SK-N-SH (cell line): ENCODE measurements at regions not wholly inside any gene's neighbourhood (a gene's known extent, or its start where the extent isn't known, plus 50 kb on each side); places are given as distances from the start of the nearest gene placed in this dataset.

ENCODE experiments used
- CTCF ChIA-PET: fragments of 300-600, 350-600 bp; formaldehyde crosslinking; extraction: SDS; loops from one replicate; lab custom pipeline; 2021; lab: Yijun Ruan, JAX
- POLR2A ChIA-PET: fragments of 350-600 bp; sonication (Branson Sonifier 250); formaldehyde crosslinking; extraction: SDS; loops from one replicate; lab custom pipeline; 2020; ENCODE audit warnings: antibody characterized with exemption, inconsistent platforms; lab: Yijun Ruan, JAX
- DNase-seq: peaks from one replicate; pipeline ENCODE4 v3.0.0; 2012
- H2AFZ ChIP-seq: fragments of 200-600 bp; sonication (generic); 2 replicates; pipeline ENCODE4 v1.8.1; 2016; ENCODE audit warnings: antibody characterized with exemption, mild to moderate bottlenecking, low read depth
- H3F3A ChIP-seq: fragments of 200-600 bp; sonication (generic); replicated peaks from 2 replicates; pipeline ENCODE3; 2016; ENCODE audit warnings: antibody characterized with exemption, mild to moderate bottlenecking; ENCODE audit not compliant: insufficient read depth
- H3K27ac ChIP-seq, 2 experiments: fragments of 200-500 bp in 1 of 2; fragments of 200-600 bp in 1 of 2; sonication (Bioruptor generic) in 1 of 2; sonication (generic), shearing (Covaris generic) in 1 of 2; 2 replicates each; pipeline versions ENCODE4 v1.5.1 to v1.6.1; 2014 to 2016; ENCODE audit warnings: low read depth in 2 of 2, inconsistent platforms in 1 of 2, low read length in 1 of 2, mild to moderate bottlenecking in 1 of 2, mixed read lengths in 1 of 2
- H3K27me3 ChIP-seq: fragments of 200-600 bp; sonication (generic), shearing (Covaris generic); 2 replicates; pipeline ENCODE4 v1.6.1; 2016; ENCODE audit warnings: mixed run types; ENCODE audit not compliant: insufficient read depth
- H3K36me3 ChIP-seq, 2 experiments: fragments of 200-500 bp in 1 of 2; fragments of 200-600 bp in 1 of 2; sonication (Bioruptor generic) in 1 of 2; sonication (generic) in 1 of 2; replicated peaks in 1 of 2; 2 replicates each; pipeline versions ENCODE3 to v1.5.1; 2014 to 2016; ENCODE audit warnings: low read length in 1 of 2, mild to moderate bottlenecking in 1 of 2; ENCODE audit not compliant: insufficient read depth in 2 of 2, control insufficient read depth in 1 of 2
- H3K4me1 ChIP-seq, 2 experiments: fragments of 200-500 bp in 1 of 2; fragments of 200-600 bp in 1 of 2; sonication (Bioruptor generic) in 1 of 2; sonication (generic), shearing (Covaris generic) in 1 of 2; 2 replicates each; pipeline versions ENCODE4 v1.5.1 to v1.6.1; 2014 to 2016; ENCODE audit warnings: low read depth in 1 of 2, low read length in 1 of 2, mixed run types in 1 of 2; ENCODE audit not compliant: insufficient read depth in 2 of 2, control insufficient read depth in 1 of 2
- H3K4me2 ChIP-seq: fragments of 200-600 bp; sonication (generic), shearing (Covaris generic); 2 replicates; pipeline ENCODE4 v1.6.1; 2017; ENCODE audit warnings: mixed run types
- H3K4me3 ChIP-seq, 2 experiments: fragments of 200-500 bp in 1 of 2; fragments of 200-600 bp in 1 of 2; sonication (Bioruptor generic) in 1 of 2; sonication (generic), shearing (Covaris generic) in 1 of 2; 2 replicates each; pipeline versions ENCODE4 v1.5.1 to v1.8.1; 2014 to 2016; ENCODE audit warnings: low read depth in 2 of 2, inconsistent platforms in 1 of 2, low read length in 1 of 2, mild to moderate bottlenecking in 1 of 2, mixed read lengths in 1 of 2, moderate library complexity in 1 of 2
- H3K79me2 ChIP-seq: fragments of 200-600 bp; sonication (generic); 2 replicates; pipeline ENCODE4 v1.8.1; 2017; ENCODE audit warnings: mild to moderate bottlenecking; ENCODE audit not compliant: insufficient read depth
- H3K9ac ChIP-seq: fragments of 200-600 bp; sonication (generic); 2 replicates; pipeline ENCODE4 v1.6.1; 2017; ENCODE audit warnings: mixed run types
- H3K9me2 ChIP-seq: fragments of 200-600 bp; sonication (generic); 2 replicates; pipeline ENCODE4 v1.6.1; 2017; ENCODE audit warnings: mixed run types
- H3K9me3 ChIP-seq: fragments of 200-600 bp; sonication (generic); 2 replicates; pipeline ENCODE4 v1.6.1; 2017; ENCODE audit warnings: mixed run types, mild to moderate bottlenecking, moderate library complexity
- H4K20me1 ChIP-seq: fragments of 200-600 bp; sonication (generic); 2 replicates; pipeline ENCODE4 v1.6.1; 2017; ENCODE audit warnings: mild to moderate bottlenecking, mixed run types; ENCODE audit not compliant: insufficient read depth
- ELF1 ChIP-seq: IDR thresholded peaks from 2 replicates; pipeline ENCODE4 v1.4.0; 2012
- FOSL2 ChIP-seq: IDR thresholded peaks from 2 replicates; pipeline ENCODE4 v1.4.0; 2012; ENCODE audit warnings: low read depth, mild to moderate bottlenecking, moderate library complexity, borderline replicate concordance
- FOXJ3 ChIP-seq: sonication (generic); formaldehyde crosslinking; IDR thresholded peaks from 2 replicates; pipeline ENCODE4 v1.5.1; 2020; ENCODE audit warnings: mild to moderate bottlenecking, missing genetic modification reagents
- GABPA ChIP-seq: IDR thresholded peaks from 2 replicates; pipeline ENCODE4 v1.4.0; 2012; ENCODE audit warnings: low read depth, mild to moderate bottlenecking
- IRF3 ChIP-seq: fragments of 150-350 bp; IDR thresholded peaks from 2 replicates; pipeline ENCODE4 v1.6.1; 2016; ENCODE audit warnings: mild to moderate bottlenecking, low read depth, low read length
- JUND ChIP-seq: IDR thresholded peaks from 2 replicates; pipeline ENCODE4 v1.4.0; 2012
- MAX ChIP-seq: IDR thresholded peaks from 2 replicates; pipeline ENCODE4 v1.4.0; 2012; ENCODE audit warnings: low read depth
- MXI1 ChIP-seq: IDR thresholded peaks from 2 replicates; pipeline ENCODE4 v1.6.1; 2012; ENCODE audit warnings: mild to moderate bottlenecking, low read depth, low read length, improper control_type of control experiment
- NFIC ChIP-seq: IDR thresholded peaks from 2 replicates; pipeline ENCODE4 v1.4.0; 2012; ENCODE audit warnings: borderline replicate concordance
- PBX3 ChIP-seq: IDR thresholded peaks from 2 replicates; pipeline ENCODE4; 2012
- RCOR1 ChIP-seq: fragments of 150-350 bp; IDR thresholded peaks from 2 replicates; pipeline ENCODE4 v1.6.1; 2017; ENCODE audit warnings: antibody characterized with exemption, low read length
- TCF12 ChIP-seq: IDR thresholded peaks from 2 replicates; pipeline ENCODE4 v1.4.0; 2012
- USF2 ChIP-seq: fragments of 150-350 bp; IDR thresholded peaks from 2 replicates; pipeline ENCODE4 v1.6.1; 2017; ENCODE audit warnings: antibody characterized with exemption, low read length, low read depth, borderline replicate concordance
- WGBS: methylation state at CpG from one replicate; pipeline ENCODE4 v1.1.6; 2017; ENCODE audit warnings: low lambda C conversion rate; 5-methylcytosine and 5-hydroxymethylcytosine counted together

GRCh38 chr13:55669051-55669450 lies 1471.7 kb upstream of the PRR20A start (continued):
- no peak for TF ChIP-seq PBX3
- TF ChIP-seq RCOR1 = no peak
- no peak for TF ChIP-seq IRF3
- no peak for TF ChIP-seq MAX

- no peaks in the 10 kb centered on the region for H3K4me1 ChIP-seq
- H3K9ac ChIP-seq = no peak overlapping the region
- TF ChIP-seq IRF3 (no peak), USF2 (no peak), FOXJ3 (CRISPR knock-in tag) (no peak), MAX (no peak), TCF12 (no peak), ELF1 (no peak), RCOR1 (no peak), MXI1 (no peak), NFIC (no peak), FOSL2 (no peak), JUND (no peak), GABPA (no peak)
- no peaks in the 10 kb centered on the region for H3K9me3 ChIP-seq
- H4K20me1 ChIP-seq = no peaks in the 10 kb centered on the region
- H3K9me2 ChIP-seq = no peaks in the 10 kb centered on the region
- ChIA-PET CTCF (no interaction called here), POLR2A (no interaction called here)
- H3F3A ChIP-seq = no peaks in the 10 kb centered on the region
- no peak overlapping the region for H2AFZ ChIP-seq
- DNase-seq = no peak
- no peaks in the 10 kb centered on the region for H3K79me2 ChIP-seq
- H3K4me3 ChIP-seq = no peak overlapping the region
- WGBS = 5% methylated on average over 2 of the region's 2 CpGs
- H3K36me3 ChIP-seq = no peaks in the 10 kb centered on the region
- H3K4me2 ChIP-seq = no peak overlapping the region
- H3K27ac ChIP-seq = no peak overlapping the region
- no peaks in the 10 kb centered on the region for H3K27me3 ChIP-seq
Observed at GRCh38 chr13:55673910-55674309, 1466.8 kb upstream of the PRR20A start.
